ENCODE measurements at regions not wholly inside any gene's neighbourhood (a gene's known extent, or its start where the extent isn't known, plus 50 kb on each side); places are given as distances from the start of the nearest gene placed in this dataset.
A peak's percentile ranks its signal among the peaks of the same experiment; 100 is the strongest.
"Not testable (repeated sequence)": the region's sequence is repeated elsewhere in the genome, so short reads cannot be mapped to it uniquely, and the experiment has no call there.

DNA sequence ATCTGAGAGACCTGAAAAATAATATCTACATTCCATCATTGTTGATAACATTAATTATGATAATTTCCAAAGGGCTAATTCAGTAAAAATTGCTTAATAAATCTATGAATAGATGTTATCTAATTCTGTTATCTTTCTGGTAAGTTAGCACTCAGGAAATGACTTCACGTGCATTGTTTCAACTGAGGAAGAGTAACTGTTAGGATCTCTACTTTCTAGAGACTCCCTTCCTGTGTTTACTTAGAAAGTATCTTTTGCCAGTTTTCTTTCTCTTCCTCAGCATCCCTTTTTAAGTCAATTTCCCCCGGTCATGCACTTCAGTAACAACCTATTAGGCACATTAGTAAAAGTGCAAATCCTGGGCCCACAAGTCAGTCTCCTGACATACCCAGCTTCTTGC is 231.1 kb upstream of the NOTCH2NLA start:
- H3K27me3 Mint-ChIP-seq (ENCODE audit: insufficient read depth); H3K27ac ChIP-seq (ENCODE audit: low read depth, low read length); H3K4me1 Mint-ChIP-seq; H3K9me3 Mint-ChIP-seq; H3K9ac ChIP-seq (ENCODE audit: extremely low read depth, low read length, poor library complexity, severe bottlenecking); H3K36me3 ChIP-seq (ENCODE audit: control insufficient read depth, insufficient read depth, low read length); H3K27ac Mint-ChIP-seq; DNase-seq; H3K27me3 ChIP-seq (ENCODE audit: control insufficient read depth, insufficient read depth, low read length, poor library complexity, severe bottlenecking); H3K4me1 ChIP-seq (ENCODE audit: control insufficient read depth, insufficient read depth, low read length); H3K4me3 Mint-ChIP-seq; H3K4me3 ChIP-seq (ENCODE audit: low read length); H3K9me3 ChIP-seq (ENCODE audit: control insufficient read depth, low read length); H3K36me3 Mint-ChIP-seq (ENCODE audit: low read depth): not testable (repeated sequence)
- no CpG with 5 or more reads among the region's 2 CpGs for WGBS, 2 experiments (ENCODE audit: insufficient coverage in 1 of 2, insufficient read length in 1 of 2)

DNA sequence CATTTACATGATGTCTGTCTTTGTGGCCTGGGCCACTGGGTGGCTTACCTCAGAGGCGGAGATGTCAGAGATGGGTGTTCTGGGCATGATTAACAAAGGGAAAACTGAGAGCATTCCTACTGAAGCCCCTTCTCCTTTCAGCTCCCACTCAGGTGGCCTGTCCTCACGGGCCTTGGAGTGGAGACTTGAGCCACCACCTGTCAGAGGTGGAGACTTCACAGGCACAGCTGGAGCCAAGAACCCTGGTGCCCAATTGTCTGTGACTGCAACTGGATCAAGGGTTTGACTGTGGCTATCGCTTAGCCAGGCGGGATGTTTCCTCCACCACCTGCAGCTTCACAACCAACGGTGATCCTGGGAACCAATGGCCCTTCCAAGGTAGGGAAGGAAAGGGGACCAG is 230.5 kb upstream of the NOTCH2NLA start:
- H3K27ac Mint-ChIP-seq; H3K9ac ChIP-seq (ENCODE audit: extremely low read depth, low read length, poor library complexity, severe bottlenecking); H3K4me1 ChIP-seq (ENCODE audit: control insufficient read depth, insufficient read depth, low read length); H3K27me3 ChIP-seq (ENCODE audit: control insufficient read depth, insufficient read depth, low read length, poor library complexity, severe bottlenecking); H3K4me1 Mint-ChIP-seq; H3K9me3 ChIP-seq (ENCODE audit: control insufficient read depth, low read length); H3K36me3 ChIP-seq (ENCODE audit: control insufficient read depth, insufficient read depth, low read length); H3K36me3 Mint-ChIP-seq (ENCODE audit: low read depth); H3K9me3 Mint-ChIP-seq; H3K4me3 Mint-ChIP-seq; H3K27me3 Mint-ChIP-seq (ENCODE audit: insufficient read depth); H3K4me3 ChIP-seq (ENCODE audit: low read length); H3K27ac ChIP-seq (ENCODE audit: low read depth, low read length): not testable (repeated sequence)
- WGBS, 2 experiments (ENCODE audit: insufficient coverage in 1 of 2, insufficient read length in 1 of 2), result 85 to 86% methylated on average over 2 to 4 of the region's 5 CpGs
- DNase-seq, result peak; percentile 31

DNA sequence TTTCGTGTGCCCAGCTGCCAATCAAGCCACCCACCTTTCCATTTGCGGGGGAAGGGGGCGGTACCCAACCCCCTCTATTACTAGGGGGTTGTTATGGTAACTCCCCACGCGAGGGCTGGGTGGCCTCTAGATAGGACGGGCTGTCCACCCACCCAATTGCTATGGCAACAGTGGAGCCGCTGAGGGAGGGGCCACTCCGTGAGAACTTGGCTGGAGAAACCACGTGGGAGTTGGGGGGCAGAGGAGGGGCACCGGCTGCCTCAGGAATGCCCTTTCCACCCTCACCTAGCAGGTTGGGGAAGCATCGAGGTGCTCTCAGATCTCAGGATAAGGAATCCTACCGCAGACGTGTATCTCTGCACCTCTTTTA is 220.0 kb upstream of the NOTCH2NLA start:
- not testable (repeated sequence) for H3K36me3 Mint-ChIP-seq (ENCODE audit: low read depth); H3K36me3 ChIP-seq (ENCODE audit: control insufficient read depth, insufficient read depth, low read length); H3K27ac ChIP-seq (ENCODE audit: low read depth, low read length); H3K9me3 ChIP-seq (ENCODE audit: control insufficient read depth, low read length); H3K9ac ChIP-seq (ENCODE audit: extremely low read depth, low read length, poor library complexity, severe bottlenecking); DNase-seq; H3K4me1 Mint-ChIP-seq; H3K4me1 ChIP-seq (ENCODE audit: control insufficient read depth, insufficient read depth, low read length); H3K27ac Mint-ChIP-seq; H3K27me3 Mint-ChIP-seq (ENCODE audit: insufficient read depth); H3K27me3 ChIP-seq (ENCODE audit: control insufficient read depth, insufficient read depth, low read length, poor library complexity, severe bottlenecking); H3K4me3 ChIP-seq (ENCODE audit: low read length); H3K9me3 Mint-ChIP-seq; H3K4me3 Mint-ChIP-seq
- WGBS, 2 experiments (ENCODE audit: insufficient coverage in 1 of 2, insufficient read length in 1 of 2), result no CpG with 5 or more reads among the region's 13 CpGs

DNA sequence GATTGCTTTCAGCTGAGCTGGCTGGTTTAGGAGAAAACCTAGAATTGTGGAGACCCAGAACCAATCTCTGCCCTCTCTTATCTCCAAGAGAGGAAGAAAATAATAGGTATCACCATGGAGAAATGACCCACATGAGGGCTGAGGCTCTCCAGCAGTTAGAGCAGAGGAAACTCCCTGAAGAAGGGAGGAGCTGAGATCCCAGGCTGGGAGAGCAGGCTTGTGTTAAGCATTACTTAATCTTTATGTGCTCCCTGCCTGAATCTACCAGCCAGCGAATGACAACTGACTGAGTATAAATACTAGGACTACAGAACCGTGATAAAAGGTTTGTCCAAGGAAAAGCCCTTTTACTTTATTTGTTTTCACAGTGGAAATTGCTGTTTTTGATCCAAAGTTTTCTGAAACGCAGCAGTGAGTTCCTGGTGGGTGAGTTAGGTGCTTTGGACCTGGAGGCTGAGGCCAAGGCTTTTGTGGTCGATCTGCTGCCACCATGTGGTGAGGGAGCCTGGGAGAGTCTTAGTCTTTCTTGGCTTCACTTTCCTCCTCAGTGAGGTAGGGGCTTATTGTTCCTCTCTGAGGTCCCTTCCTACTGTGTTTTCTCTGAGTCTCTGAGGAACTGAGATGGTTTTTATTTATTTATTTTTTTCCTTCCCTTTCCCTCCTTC is 219.5 kb upstream of the NOTCH2NLA start:
- H3K36me3 Mint-ChIP-seq (ENCODE audit: low read depth); H3K27me3 ChIP-seq (ENCODE audit: control insufficient read depth, insufficient read depth, low read length, poor library complexity, severe bottlenecking); H3K4me3 ChIP-seq (ENCODE audit: low read length); H3K4me1 Mint-ChIP-seq; H3K4me3 Mint-ChIP-seq; H3K9ac ChIP-seq (ENCODE audit: extremely low read depth, low read length, poor library complexity, severe bottlenecking); H3K9me3 Mint-ChIP-seq; H3K4me1 ChIP-seq (ENCODE audit: control insufficient read depth, insufficient read depth, low read length); H3K27me3 Mint-ChIP-seq (ENCODE audit: insufficient read depth); H3K27ac ChIP-seq (ENCODE audit: low read depth, low read length); H3K36me3 ChIP-seq (ENCODE audit: control insufficient read depth, insufficient read depth, low read length); DNase-seq; H3K27ac Mint-ChIP-seq; H3K9me3 ChIP-seq (ENCODE audit: control insufficient read depth, low read length): not testable (repeated sequence)
- WGBS, 2 experiments (ENCODE audit: insufficient coverage in 1 of 2, insufficient read length in 1 of 2), result 0% methylated on average over 2 of the region's 4 CpGs; no CpG with 5 or more reads in 1 of the 2 experiments
- TF ChIP-seq, protein P1, sequence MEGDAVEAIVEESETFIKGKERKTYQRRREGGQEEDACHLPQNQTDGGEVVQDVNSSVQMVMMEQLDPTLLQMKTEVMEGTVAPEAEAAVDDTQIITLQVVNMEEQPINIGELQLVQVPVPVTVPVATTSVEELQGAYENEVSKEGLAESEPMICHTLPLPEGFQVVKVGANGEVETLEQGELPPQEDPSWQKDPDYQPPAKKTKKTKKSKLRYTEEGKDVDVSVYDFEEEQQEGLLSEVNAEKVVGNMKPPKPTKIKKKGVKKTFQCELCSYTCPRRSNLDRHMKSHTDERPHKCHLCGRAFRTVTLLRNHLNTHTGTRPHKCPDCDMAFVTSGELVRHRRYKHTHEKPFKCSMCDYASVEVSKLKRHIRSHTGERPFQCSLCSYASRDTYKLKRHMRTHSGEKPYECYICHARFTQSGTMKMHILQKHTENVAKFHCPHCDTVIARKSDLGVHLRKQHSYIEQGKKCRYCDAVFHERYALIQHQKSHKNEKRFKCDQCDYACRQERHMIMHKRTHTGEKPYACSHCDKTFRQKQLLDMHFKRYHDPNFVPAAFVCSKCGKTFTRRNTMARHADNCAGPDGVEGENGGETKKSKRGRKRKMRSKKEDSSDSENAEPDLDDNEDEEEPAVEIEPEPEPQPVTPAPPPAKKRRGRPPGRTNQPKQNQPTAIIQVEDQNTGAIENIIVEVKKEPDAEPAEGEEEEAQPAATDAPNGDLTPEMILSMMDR (conservative IDR thresholded peaks at IDR 0.05), result peak; percentile 65
